CD4-positive, alpha-beta T cell (primary cell): ENCODE measurements at regions not wholly inside any gene's neighbourhood (a gene's known extent, or its start where the extent isn't known, plus 50 kb on each side); places are given as distances from the start of the nearest gene placed in this dataset.

Source experiments
- ATAC-seq: fragments of 200-7000 bp; cut with Tn5 transposase; one replicate; pipeline ENCODE4 v1.10.0; 2022; ENCODE audit warnings: mild to moderate bottlenecking; ENCODE audit not compliant: poor library complexity
- CTCF ChIA-PET: fragments of 350-600 bp; sonication (Branson Sonifier 250); formaldehyde crosslinking; loops from one replicate; lab custom pipeline; 2021; ENCODE audit warnings: antibody characterized with exemption, inconsistent platforms; lab: Charles Lee
- POLR2A ChIA-PET: fragments of 350-600 bp; sonication (Branson Sonifier 250); formaldehyde crosslinking; loops from one replicate; lab custom pipeline; 2021; ENCODE audit warnings: antibody characterized with exemption, inconsistent platforms; lab: Charles Lee
- DNase-seq, 14 experiments: peaks; one replicate each; pipeline ENCODE4 v3.0.0-alpha.2; 2013 to 2020; ENCODE audit warnings: mixed read lengths in 2 of 14
- H3K27ac ChIP-seq, 2 donors: one replicate each; pipeline versions ENCODE4 v1.5.1 to v1.7.0; 2013; ENCODE audit warnings: low read length in 2 of 2, low read depth in 1 of 2, mild to moderate bottlenecking in 1 of 2
- H3K27me3 ChIP-seq, 2 experiments: 1 replicate in 1 of 2; 2 replicates in 1 of 2; pipeline versions ENCODE4 v1.6.1 to v1.7.0; 2013; ENCODE audit warnings: low read length in 2 of 2, control low read depth in 1 of 2, mild to moderate bottlenecking in 1 of 2, moderate library complexity in 1 of 2; ENCODE audit not compliant: insufficient read depth in 2 of 2, control insufficient read depth in 1 of 2
- H3K36me3 ChIP-seq: one replicate; pipeline ENCODE4 v1.6.1; 2013; ENCODE audit warnings: low read length, control low read depth; ENCODE audit not compliant: insufficient read depth
- H3K4me1 ChIP-seq: one replicate; pipeline ENCODE4 v1.6.1; 2013; ENCODE audit warnings: low read length, control low read depth; ENCODE audit not compliant: insufficient read depth
- H3K4me3 ChIP-seq: one replicate; pipeline ENCODE4 v1.5.1; 2013; ENCODE audit warnings: mild to moderate bottlenecking, low read length, moderate library complexity
- H3K9me3 ChIP-seq, 2 experiments: 1 replicate in 1 of 2; 2 replicates in 1 of 2; pipeline versions ENCODE4 v1.6.1 to v1.7.0; 2013; ENCODE audit warnings: low read length in 2 of 2, mild to moderate bottlenecking in 2 of 2, control low read depth in 1 of 2, moderate library complexity in 1 of 2; ENCODE audit not compliant: control insufficient read depth in 1 of 2, insufficient read depth in 1 of 2
- H3K27ac Mint-ChIP-seq: one replicate; pipeline ENCODE4 v1.8.0; 2020; ENCODE audit warnings: mixed read lengths
- H3K27me3 Mint-ChIP-seq: one replicate; pipeline ENCODE4 v1.8.0; 2021; ENCODE audit warnings: mixed read lengths
- H3K36me3 Mint-ChIP-seq: one replicate; pipeline ENCODE4 v1.8.0; 2021; ENCODE audit warnings: low read depth, mixed read lengths
- H3K4me1 Mint-ChIP-seq: one replicate; pipeline ENCODE4 v1.8.0; 2021; ENCODE audit warnings: low read depth, mixed read lengths
- H3K4me3 Mint-ChIP-seq: one replicate; pipeline ENCODE4 v1.8.0; 2020; ENCODE audit warnings: mild to moderate bottlenecking, mixed read lengths
- H3K9me3 Mint-ChIP-seq: one replicate; pipeline ENCODE4 v1.8.0; 2020; ENCODE audit warnings: mixed read lengths
- CTCF ChIP-seq: fragments of 200-600 bp; IDR thresholded peaks from one replicate; pipeline ENCODE4 v1.8.0; 2022; ENCODE audit warnings: antibody characterized with exemption, mild to moderate bottlenecking
- intact Hi-C, 2 experiments: fragments of 100-400 bp; cut with DNase I in 1 of 2; cut with micrococcal nuclease in 1 of 2; formaldehyde crosslinking; loops; one replicate each; pipeline versions ENCODE4 v1.15.1 to v1.9.0; 2023 to 2025; cut with DNase I, micrococcal nuclease

- no peaks in the 10 kb centered on the region for H3K36me3 Mint-ChIP-seq
- no peak overlapping the region for H3K4me3 ChIP-seq
- no peak overlapping the region for H3K27ac Mint-ChIP-seq
- no peaks in the 10 kb centered on the region for H3K27me3 Mint-ChIP-seq
- no peak for ATAC-seq
- ChIA-PET CTCF (no interaction called here), POLR2A (no interaction called here)
- DNase-seq: no peak
- peaks cover 0 to 4% of the 10 kb centered on the region in 2 experiments for H3K27me3 ChIP-seq
- no peaks in the 10 kb centered on the region for H3K9me3 Mint-ChIP-seq
- H3K27ac ChIP-seq: no peak overlapping the region
- no peak overlapping the region for H3K4me3 Mint-ChIP-seq
- H3K36me3 ChIP-seq: no peaks in the 10 kb centered on the region
- H3K4me1 ChIP-seq: no peaks in the 10 kb centered on the region
- no peaks in the 10 kb centered on the region for H3K9me3 ChIP-seq
- no peak for TF ChIP-seq CTCF
- intact Hi-C loops: no loop called here
- no peaks in the 10 kb centered on the region for H3K4me1 Mint-ChIP-seq
These were observed 153.3 kb downstream of the COL6A3 start for GRCh38 chr2:237260686-237261085.

GRCh38 chr2:237261327-237261726 lies 152.6 kb downstream of the COL6A3 start:
- no peaks in the 10 kb centered on the region for H3K4me1 Mint-ChIP-seq
- H3K9me3 ChIP-seq: no peaks in the 10 kb centered on the region
- ATAC-seq (no peak), DNase-seq (no peak)
- H3K4me3 ChIP-seq: no peak overlapping the region
- no peaks in the 10 kb centered on the region for H3K36me3 Mint-ChIP-seq
- no peak overlapping the region for H3K27ac Mint-ChIP-seq
- H3K4me3 Mint-ChIP-seq: no peak overlapping the region
- H3K27me3 Mint-ChIP-seq: peaks cover 3% of the 10 kb centered on the region
- no peaks in the 10 kb centered on the region for H3K4me1 ChIP-seq
- TF ChIP-seq CTCF: no peak
- ChIA-PET CTCF (no interaction called here), POLR2A (no interaction called here)
- H3K27me3 ChIP-seq: peaks cover 0 to 4% of the 10 kb centered on the region in 2 experiments
- no peaks in the 10 kb centered on the region for H3K36me3 ChIP-seq
- H3K9me3 Mint-ChIP-seq: no peaks in the 10 kb centered on the region
- intact Hi-C loops: no loop called here
- H3K27ac ChIP-seq: no peak overlapping the region

GRCh38 chr2:237262838-237263771 lies 150.9 kb downstream of the COL6A3 start:
- no peak overlapping the region for H3K27ac Mint-ChIP-seq
- H3K36me3 Mint-ChIP-seq: no peaks in the 10 kb centered on the region
- H3K4me1 Mint-ChIP-seq: no peaks in the 10 kb centered on the region
- no peak overlapping the region for H3K4me3 Mint-ChIP-seq
- ChIA-PET POLR2A (no interaction called here), CTCF (no interaction called here)
- Histone ChIP-seq H3K27ac (no peak overlapping the region), H3K36me3 (no peaks in the 10 kb centered on the region), H3K4me1 (no peaks in the 10 kb centered on the region), H3K27me3 (no peaks in the 10 kb centered on the region), H3K4me3 (no peak overlapping the region), H3K9me3 (no peaks in the 10 kb centered on the region)
- ATAC-seq (no peak), DNase-seq (peak in 2 of 14 experiments; percentile 25 to 32)
- H3K27me3 Mint-ChIP-seq: peaks cover 5% of the 10 kb centered on the region
- H3K9me3 Mint-ChIP-seq: no peaks in the 10 kb centered on the region
- TF ChIP-seq CTCF: no peak
- intact Hi-C loops: no loop called here
